ENCODE measurements at regions not wholly inside any gene's neighbourhood (a gene's known extent, or its start where the extent isn't known, plus 50 kb on each side); places are given as distances from the start of the nearest gene placed in this dataset.
"Not testable (repeated sequence)": the region's sequence is repeated elsewhere in the genome, so short reads cannot be mapped to it uniquely, and the experiment has no call there.

GRCh38 chr17:15830221-15830620 is 98.1 kb downstream of the TBC1D26 start:
- not testable (repeated sequence) for TF ChIP-seq POLR2AphosphoS5 (IDR thresholded peaks at IDR 0.05; ENCODE audit: insufficient read depth in 1 of 2, low read depth in 1 of 2); POLR2A (IDR thresholded peaks at IDR 0.05)
- TF ChIP-seq, protein P1, sequence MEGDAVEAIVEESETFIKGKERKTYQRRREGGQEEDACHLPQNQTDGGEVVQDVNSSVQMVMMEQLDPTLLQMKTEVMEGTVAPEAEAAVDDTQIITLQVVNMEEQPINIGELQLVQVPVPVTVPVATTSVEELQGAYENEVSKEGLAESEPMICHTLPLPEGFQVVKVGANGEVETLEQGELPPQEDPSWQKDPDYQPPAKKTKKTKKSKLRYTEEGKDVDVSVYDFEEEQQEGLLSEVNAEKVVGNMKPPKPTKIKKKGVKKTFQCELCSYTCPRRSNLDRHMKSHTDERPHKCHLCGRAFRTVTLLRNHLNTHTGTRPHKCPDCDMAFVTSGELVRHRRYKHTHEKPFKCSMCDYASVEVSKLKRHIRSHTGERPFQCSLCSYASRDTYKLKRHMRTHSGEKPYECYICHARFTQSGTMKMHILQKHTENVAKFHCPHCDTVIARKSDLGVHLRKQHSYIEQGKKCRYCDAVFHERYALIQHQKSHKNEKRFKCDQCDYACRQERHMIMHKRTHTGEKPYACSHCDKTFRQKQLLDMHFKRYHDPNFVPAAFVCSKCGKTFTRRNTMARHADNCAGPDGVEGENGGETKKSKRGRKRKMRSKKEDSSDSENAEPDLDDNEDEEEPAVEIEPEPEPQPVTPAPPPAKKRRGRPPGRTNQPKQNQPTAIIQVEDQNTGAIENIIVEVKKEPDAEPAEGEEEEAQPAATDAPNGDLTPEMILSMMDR (IDR thresholded peaks at IDR 0.05), result not testable (repeated sequence)

Measured in vagina (tissue), 2 donors.